Spleen (tissue), 11 donors: ENCODE measurements at regions not wholly inside any gene's neighbourhood (a gene's known extent, or its start where the extent isn't known, plus 50 kb on each side); places are given as distances from the start of the nearest gene placed in this dataset.
"Not testable (repeated sequence)": the region's sequence is repeated elsewhere in the genome, so short reads cannot be mapped to it uniquely, and the experiment has no call there.

Source experiments
- DNase-seq: peaks from one replicate; pipeline ENCODE4 v3.0.0-alpha.2; 2020
- H3K27ac ChIP-seq, 8 donors: fragments of 200-600 bp; sonication (generic) in 7 of 8; 1 replicate in 4 of 8; 2 replicates in 4 of 8; pipeline versions ENCODE4 v1.5.0 to v1.8.0; 2016 to 2021; ENCODE audit warnings: inconsistent platforms in 4 of 8, mild to moderate bottlenecking in 4 of 8, moderate library complexity in 1 of 8
- H3K27me3 ChIP-seq, 7 donors: fragments of 200-600 bp; sonication (generic) in 6 of 7; replicated peaks in 1 of 7; 1 replicate in 4 of 7; 2 replicates in 3 of 7; pipeline versions ENCODE4 v1.5.0 to v1.8.0; 2016 to 2021; ENCODE audit warnings: inconsistent platforms in 3 of 7, mild to moderate bottlenecking in 1 of 7
- H3K36me3 ChIP-seq, 6 donors: fragments of 200-600 bp; sonication (generic) in 5 of 6; 1 replicate in 4 of 6; 2 replicates in 2 of 6; pipeline versions ENCODE4 v1.5.0 to v1.8.0; 2016 to 2021; ENCODE audit warnings: inconsistent platforms in 2 of 6
- H3K4me1 ChIP-seq, 6 donors: fragments of 200-600 bp; sonication (generic) in 5 of 6; 1 replicate in 3 of 6; 2 replicates in 3 of 6; pipeline versions ENCODE4 v1.5.0 to v1.8.0; 2016 to 2021; ENCODE audit warnings: inconsistent platforms in 3 of 6
- H3K4me3 ChIP-seq, 8 donors: fragments of 200-600 bp; sonication (generic) in 7 of 8; 1 replicate in 4 of 8; 2 replicates in 4 of 8; pipeline versions ENCODE4 v1.5.0 to v1.8.0; 2016 to 2021; ENCODE audit warnings: inconsistent platforms in 4 of 8, mild to moderate bottlenecking in 4 of 8, moderate library complexity in 2 of 8
- H3K9me3 ChIP-seq, 8 donors: fragments of 200-600 bp; sonication (generic) in 7 of 8; 1 replicate in 4 of 8; 2 replicates in 4 of 8; pipeline versions ENCODE4 v1.5.0 to v1.8.0; 2016 to 2021; ENCODE audit warnings: inconsistent platforms in 4 of 8
- CTCF ChIP-seq, 11 experiments: fragments of 200-600 bp in 7 of 11; fragments of 450-650 bp in 4 of 11; sonication (generic) in 4 of 11; IDR thresholded peaks in 8 of 11; conservative IDR thresholded peaks in 3 of 11; 1 replicate in 7 of 11; 2 replicates in 4 of 11; pipeline versions ENCODE4 v1.4.0 to v1.8.0; 2016 to 2021; ENCODE audit warnings: antibody characterized with exemption in 11 of 11, inconsistent platforms in 4 of 11, mild to moderate bottlenecking in 1 of 11
- POLR2A ChIP-seq, 3 donors: fragments of 450-650 bp; IDR thresholded peaks; one replicate each; pipeline ENCODE4 v1.5.1; 2017; ENCODE audit warnings: antibody characterized with exemption in 3 of 3, mild to moderate bottlenecking in 1 of 3
- POLR2AphosphoS5 ChIP-seq, 3 donors: sonication (generic); formaldehyde crosslinking; IDR thresholded peaks; one replicate each; pipeline ENCODE4 v1.5.1; 2017; ENCODE audit warnings: antibody characterized with exemption in 3 of 3
- WGBS, 5 donors: extraction: QIAGEN DNeasy Blood & Tissue Kit in 3 of 5; methylation state at CpG; one replicate each; pipeline versions ENCODE4 v1.1.5 to v1.1.7; 2013 to 2018; 5-methylcytosine and 5-hydroxymethylcytosine counted together
- intact Hi-C: fragments of 100-400 bp; cut with DNase I; formaldehyde crosslinking; loops from one replicate; pipeline ENCODE4 v1.15.0; 2023; ENCODE audit warnings: low total_unique reads
- donor health status: healthy with polysubstance abuse.
- donor health status: DM: no; HTN: no; CAD: no; lungs with moderate emphysema.
- donor health status: DM: no; HTN: no; CAD: no.
- donor health status: Bipolar disorder and iron deficiency.
- donor health status: healthy.
- donor health status: DM: no; HTN: no; CAD: no.
- donor health status: DM: yes; HTN: yes; CAD: no.

- TF ChIP-seq POLR2AphosphoS5 (IDR thresholded peaks at IDR 0.05) (no peak), POLR2A (IDR thresholded peaks at IDR 0.05) (no peak), CTCF (IDR thresholded peaks at IDR 0.05 in 8 of 11, conservative IDR thresholded peaks at IDR 0.05 in 3 of 11) (no peak)
These were observed 68.4 kb upstream of the EEF1E1 start for GRCh38 chr6:8170754-8171153.

GRCh38 chr6:8170245-8170644, 67.9 kb upstream of the EEF1E1 start:
- intact Hi-C loops = no loop called here
- H3K4me1 ChIP-seq = no peaks in the 10 kb centered on the region
- 81 to 97% (median 91%) methylated on average over 3 of the region's 3 CpGs for WGBS, 5 donors
- TF ChIP-seq CTCF (IDR thresholded peaks at IDR 0.05 in 8 of 11, conservative IDR thresholded peaks at IDR 0.05 in 3 of 11) = no peak
- TF ChIP-seq POLR2A (IDR thresholded peaks at IDR 0.05) = no peak
- TF ChIP-seq POLR2AphosphoS5 (IDR thresholded peaks at IDR 0.05) = no peak
- no peaks in the 10 kb centered on the region for H3K9me3 ChIP-seq
- no peak overlapping the region for H3K27ac ChIP-seq
- no peaks in the 10 kb centered on the region for H3K36me3 ChIP-seq
- H3K27me3 ChIP-seq = no peaks in the 10 kb centered on the region
- H3K4me3 ChIP-seq = no peak overlapping the region
- no peak for DNase-seq

More at GRCh38 chr6:8170754-8171153, 68.4 kb upstream of the EEF1E1 start:
- no peaks in the 10 kb centered on the region for H3K4me1 ChIP-seq
- H3K27ac ChIP-seq = no peak overlapping the region
- no peaks in the 10 kb centered on the region for H3K9me3 ChIP-seq
- WGBS, 5 donors = 79 to 90% (median 86%) methylated on average over 3 of the region's 3 CpGs
- no peak overlapping the region for H3K4me3 ChIP-seq
- DNase-seq = no peak
- no peaks in the 10 kb centered on the region for H3K27me3 ChIP-seq
- H3K36me3 ChIP-seq = no peaks in the 10 kb centered on the region
- intact Hi-C loops = no loop called here

GRCh38 chr6:8166156-8166555, 63.8 kb upstream of the EEF1E1 start:
- no peaks in the 10 kb centered on the region for H3K9me3 ChIP-seq
- H3K27me3 ChIP-seq = no peaks in the 10 kb centered on the region
- H3K27ac ChIP-seq = no peak overlapping the region
- H3K4me3 ChIP-seq = no peak overlapping the region
- H3K36me3 ChIP-seq = no peaks in the 10 kb centered on the region
- intact Hi-C loops = no loop called here
- TF ChIP-seq POLR2A (IDR thresholded peaks at IDR 0.05) (no peak), CTCF (IDR thresholded peaks at IDR 0.05 in 8 of 11, conservative IDR thresholded peaks at IDR 0.05 in 3 of 11) (no peak), POLR2AphosphoS5 (IDR thresholded peaks at IDR 0.05) (no peak)
- H3K4me1 ChIP-seq = no peaks in the 10 kb centered on the region
- no peak for DNase-seq

GRCh38 chr6:8165008-8165407, 62.7 kb upstream of the EEF1E1 start:
- H3K27me3 ChIP-seq, H3K27ac ChIP-seq, H3K9me3 ChIP-seq, DNase-seq, H3K36me3 ChIP-seq, intact Hi-C loops, H3K4me1 ChIP-seq, H3K4me3 ChIP-seq: not testable (repeated sequence)
- WGBS, 5 donors = 90 to 96% (median 93%) methylated on average over 15 to 17 of the region's 17 CpGs

- H3K36me3 ChIP-seq, H3K27me3 ChIP-seq, intact Hi-C loops, H3K4me1 ChIP-seq, H3K4me3 ChIP-seq, DNase-seq, H3K9me3 ChIP-seq, H3K27ac ChIP-seq: not testable (repeated sequence)
- WGBS, 5 donors = 95 to 98% (median 97%) methylated on average over 8 to 28 of the region's 29 CpGs
These were observed 61.9 kb upstream of the EEF1E1 start for GRCh38 chr6:8164281-8164680.
